ENCODE measurements at regions not wholly inside any gene's neighbourhood (a gene's known extent, or its start where the extent isn't known, plus 50 kb on each side); places are given as distances from the start of the nearest gene placed in this dataset.

GRCh38 chr19:31882709-31883108 lies 462.7 kb upstream of the ZNF507 start:
- TF ChIP-seq ZFX (CRISPR knock-in tag; IDR thresholded peaks at IDR 0.05; ENCODE audit: low read depth) (no peak), SMARCE1 (IDR thresholded peaks at IDR 0.05; ENCODE audit: borderline replicate concordance) (no peak), ELF1 (CRISPR knock-in tag; IDR thresholded peaks at IDR 0.05) (no peak), IRF1 (CRISPR knock-in tag; IDR thresholded peaks at IDR 0.05; ENCODE audit: low read depth) (no peak), CTCF (CRISPR knock-in tag; IDR thresholded peaks at IDR 0.05) (no peak), YY1 (IDR thresholded peaks at IDR 0.05; ENCODE audit: insufficient read depth, insufficient replicate concordance, low read depth, low read length) (no peak), E2F2 (CRISPR knock-in tag; IDR thresholded peaks at IDR 0.05; ENCODE audit: borderline replicate concordance) (no peak), KLF16 (CRISPR knock-in tag; IDR thresholded peaks at IDR 0.05) (no peak), TCF7 (IDR thresholded peaks at IDR 0.05; ENCODE audit: low read depth) (no peak)

All from HepG2 (cell line).